ENCODE measurements at regions not wholly inside any gene's neighbourhood (a gene's known extent, or its start where the extent isn't known, plus 50 kb on each side); places are given as distances from the start of the nearest gene placed in this dataset.

DNA sequence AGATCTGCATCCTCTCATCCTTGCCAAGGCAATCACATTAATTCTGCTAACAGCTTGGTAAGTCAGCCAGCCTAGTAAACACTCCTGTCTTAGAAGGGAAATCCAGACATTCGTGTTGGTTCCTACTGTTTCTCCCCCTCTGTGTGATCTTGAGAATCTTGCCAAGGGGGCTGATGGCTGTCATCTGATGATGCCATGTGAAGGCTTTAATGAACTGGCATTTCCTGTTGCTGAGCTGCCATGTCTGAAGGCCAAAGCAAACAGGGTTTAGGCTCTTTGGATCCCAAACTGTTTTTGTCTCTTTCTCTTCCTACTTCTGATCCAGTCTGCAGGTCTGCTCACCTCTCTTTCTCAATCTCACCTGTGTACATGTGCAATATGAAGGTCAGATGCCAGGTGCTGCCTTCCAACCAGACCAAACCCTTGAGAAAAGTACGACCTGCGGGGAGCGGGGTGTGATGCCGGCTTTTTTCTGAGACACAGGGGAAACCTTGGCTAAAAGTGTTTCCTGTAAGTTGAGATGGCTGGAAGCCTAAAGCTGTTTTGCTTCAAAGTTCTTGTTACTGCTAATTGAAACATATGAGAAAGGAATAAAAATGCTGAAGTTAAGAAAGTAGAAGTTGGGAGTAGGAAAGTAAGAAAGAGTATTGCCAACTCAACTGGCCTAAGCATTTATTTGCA is 532.9 kb downstream of the ANKRD50 start:
- Histone ChIP-seq H3K4me2 (ENCODE audit: low read length) (no peak overlapping the region), H4K20me1 (ENCODE audit: insufficient read depth, low read length) (no peaks in the 10 kb centered on the region), H3K9ac (ENCODE audit: low read length) (no peak overlapping the region), H2AFZ (ENCODE audit: low read depth, low read length) (no peak overlapping the region), H3K9me3 (ENCODE audit: insufficient read depth, low read depth, low read length) (no peaks in the 10 kb centered on the region), H3K36me3 (ENCODE audit: insufficient read depth, low read length) (no peaks in the 10 kb centered on the region), H3K27ac (ENCODE audit: low read depth, low read length) (no peak overlapping the region), H3K4me3 (ENCODE audit: insufficient read depth, low read depth, low read length) (no peak overlapping the region), H3K27me3 (ENCODE audit: insufficient read depth, low read length) (no peaks in the 10 kb centered on the region), H3K79me2 (ENCODE audit: insufficient read depth, low read length) (no peaks in the 10 kb centered on the region), H3K4me1 (ENCODE audit: insufficient read depth, low read length) (peaks cover 11% of the 10 kb centered on the region)
- Mint-ChIP-seq H3K4me1 (ENCODE audit: low read depth, unreplicated experiment) (no peaks in the 10 kb centered on the region), H3K27ac (ENCODE audit: unreplicated experiment) (no peak overlapping the region), H3K27me3 (ENCODE audit: low read depth, unreplicated experiment) (no peaks in the 10 kb centered on the region), H3K36me3 (ENCODE audit: low read depth, unreplicated experiment) (no peaks in the 10 kb centered on the region), H3K9me3 (ENCODE audit: unreplicated experiment) (no peaks in the 10 kb centered on the region), H3K4me3 (ENCODE audit: unreplicated experiment) (no peak overlapping the region)
- no peak for TF ChIP-seq EZH2 (IDR thresholded peaks at IDR 0.05; ENCODE audit: insufficient read depth, low read length)
- TF ChIP-seq, protein P1, sequence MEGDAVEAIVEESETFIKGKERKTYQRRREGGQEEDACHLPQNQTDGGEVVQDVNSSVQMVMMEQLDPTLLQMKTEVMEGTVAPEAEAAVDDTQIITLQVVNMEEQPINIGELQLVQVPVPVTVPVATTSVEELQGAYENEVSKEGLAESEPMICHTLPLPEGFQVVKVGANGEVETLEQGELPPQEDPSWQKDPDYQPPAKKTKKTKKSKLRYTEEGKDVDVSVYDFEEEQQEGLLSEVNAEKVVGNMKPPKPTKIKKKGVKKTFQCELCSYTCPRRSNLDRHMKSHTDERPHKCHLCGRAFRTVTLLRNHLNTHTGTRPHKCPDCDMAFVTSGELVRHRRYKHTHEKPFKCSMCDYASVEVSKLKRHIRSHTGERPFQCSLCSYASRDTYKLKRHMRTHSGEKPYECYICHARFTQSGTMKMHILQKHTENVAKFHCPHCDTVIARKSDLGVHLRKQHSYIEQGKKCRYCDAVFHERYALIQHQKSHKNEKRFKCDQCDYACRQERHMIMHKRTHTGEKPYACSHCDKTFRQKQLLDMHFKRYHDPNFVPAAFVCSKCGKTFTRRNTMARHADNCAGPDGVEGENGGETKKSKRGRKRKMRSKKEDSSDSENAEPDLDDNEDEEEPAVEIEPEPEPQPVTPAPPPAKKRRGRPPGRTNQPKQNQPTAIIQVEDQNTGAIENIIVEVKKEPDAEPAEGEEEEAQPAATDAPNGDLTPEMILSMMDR (IDR thresholded peaks at IDR 0.05; ENCODE audit: insufficient read depth, low read depth, low read length): no peak
- FAIRE-seq: no peak
- DNase-seq (ENCODE audit: low read depth): no peak

DNA sequence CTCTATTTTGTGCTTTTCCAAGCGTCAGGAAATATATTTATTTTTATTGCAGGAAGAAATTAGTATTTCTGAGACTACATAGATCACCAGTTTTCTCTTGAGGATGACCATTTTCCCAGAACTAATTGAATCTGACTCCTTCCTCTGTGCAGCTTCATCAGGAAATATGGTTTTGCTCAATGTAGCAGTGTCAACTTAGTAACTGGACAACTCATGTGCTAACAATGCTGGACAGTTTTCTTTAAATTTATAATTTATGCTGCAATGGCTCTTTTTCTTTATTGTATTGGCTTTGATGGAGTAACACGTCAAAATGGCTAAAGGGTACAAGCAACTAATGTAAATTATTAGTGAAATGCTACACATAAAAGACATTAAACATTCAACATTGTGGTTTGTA is 531.5 kb downstream of the ANKRD50 start:
- Mint-ChIP-seq H3K27ac (ENCODE audit: unreplicated experiment) (no peak overlapping the region), H3K36me3 (ENCODE audit: low read depth, unreplicated experiment) (no peaks in the 10 kb centered on the region), H3K4me3 (ENCODE audit: unreplicated experiment) (no peak overlapping the region), H3K27me3 (ENCODE audit: low read depth, unreplicated experiment) (no peaks in the 10 kb centered on the region), H3K9me3 (ENCODE audit: unreplicated experiment) (no peaks in the 10 kb centered on the region), H3K4me1 (ENCODE audit: low read depth, unreplicated experiment) (no peaks in the 10 kb centered on the region)
- no peaks in the 10 kb centered on the region for H3K27me3 ChIP-seq (ENCODE audit: insufficient read depth, low read length)
- TF ChIP-seq, protein P1 (IDR thresholded peaks at IDR 0.05; ENCODE audit: insufficient read depth, low read depth, low read length): no peak
- no peak for TF ChIP-seq EZH2 (IDR thresholded peaks at IDR 0.05; ENCODE audit: insufficient read depth, low read length)
- H3K9me3 ChIP-seq (ENCODE audit: insufficient read depth, low read depth, low read length): no peaks in the 10 kb centered on the region
- FAIRE-seq: no peak
- H3K4me1 ChIP-seq (ENCODE audit: insufficient read depth, low read length): peaks cover 11% of the 10 kb centered on the region
- no peaks in the 10 kb centered on the region for H4K20me1 ChIP-seq (ENCODE audit: insufficient read depth, low read length)
- no peak overlapping the region for H3K4me3 ChIP-seq (ENCODE audit: insufficient read depth, low read depth, low read length)
- no peaks in the 10 kb centered on the region for H3K79me2 ChIP-seq (ENCODE audit: insufficient read depth, low read length)
- no peak overlapping the region for H2AFZ ChIP-seq (ENCODE audit: low read depth, low read length)
- no peak overlapping the region for H3K4me2 ChIP-seq (ENCODE audit: low read length)
- H3K9ac ChIP-seq (ENCODE audit: low read length): no peak overlapping the region
- H3K36me3 ChIP-seq (ENCODE audit: insufficient read depth, low read length): no peaks in the 10 kb centered on the region
- H3K27ac ChIP-seq (ENCODE audit: low read depth, low read length): no peak overlapping the region
- DNase-seq (ENCODE audit: low read depth): no peak

DNA sequence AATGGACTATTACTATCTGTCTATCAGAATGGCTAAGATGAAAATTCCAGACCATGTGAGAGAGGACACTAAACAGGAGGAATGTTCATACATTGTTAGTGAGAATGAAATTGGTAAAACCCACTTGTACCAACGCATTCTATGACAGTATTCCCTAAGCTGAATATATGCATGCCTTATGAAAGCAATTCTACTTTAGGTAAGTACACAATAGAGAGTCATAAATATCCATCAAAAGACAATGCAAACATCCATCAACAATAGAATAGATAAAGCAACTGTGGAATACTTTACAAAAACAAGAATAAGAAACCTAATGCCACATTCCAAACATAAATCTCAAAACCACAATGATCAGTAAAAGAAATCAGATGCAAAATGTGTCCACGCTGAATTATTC is 529.3 kb downstream of the ANKRD50 start:
- Histone ChIP-seq H3K4me2 (ENCODE audit: low read length) (no peak overlapping the region), H3K9ac (ENCODE audit: low read length) (no peak overlapping the region), H3K27ac (ENCODE audit: low read depth, low read length) (no peak overlapping the region), H3K4me1 (ENCODE audit: insufficient read depth, low read length) (peaks cover 4% of the 10 kb centered on the region), H3K79me2 (ENCODE audit: insufficient read depth, low read length) (no peaks in the 10 kb centered on the region), H2AFZ (ENCODE audit: low read depth, low read length) (no peak overlapping the region), H3K36me3 (ENCODE audit: insufficient read depth, low read length) (no peaks in the 10 kb centered on the region), H3K9me3 (ENCODE audit: insufficient read depth, low read depth, low read length) (no peaks in the 10 kb centered on the region), H3K27me3 (ENCODE audit: insufficient read depth, low read length) (no peaks in the 10 kb centered on the region), H3K4me3 (ENCODE audit: insufficient read depth, low read depth, low read length) (no peak overlapping the region), H4K20me1 (ENCODE audit: insufficient read depth, low read length) (no peaks in the 10 kb centered on the region)
- Mint-ChIP-seq H3K27me3 (ENCODE audit: low read depth, unreplicated experiment) (no peaks in the 10 kb centered on the region), H3K36me3 (ENCODE audit: low read depth, unreplicated experiment) (no peaks in the 10 kb centered on the region), H3K27ac (ENCODE audit: unreplicated experiment) (no peak overlapping the region), H3K9me3 (ENCODE audit: unreplicated experiment) (no peaks in the 10 kb centered on the region), H3K4me3 (ENCODE audit: unreplicated experiment) (no peak overlapping the region), H3K4me1 (ENCODE audit: low read depth, unreplicated experiment) (no peaks in the 10 kb centered on the region)
- DNase-seq (ENCODE audit: low read depth) (no peak), FAIRE-seq (no peak)
- TF ChIP-seq, protein P1 (IDR thresholded peaks at IDR 0.05; ENCODE audit: insufficient read depth, low read depth, low read length): no peak
- no peak for TF ChIP-seq EZH2 (IDR thresholded peaks at IDR 0.05; ENCODE audit: insufficient read depth, low read length)
